HEK293 (cell line): ENCODE measurements at regions not wholly inside any gene's neighbourhood (a gene's known extent, or its start where the extent isn't known, plus 50 kb on each side); places are given as distances from the start of the nearest gene placed in this dataset.

ENCODE experiments used
- CTCF ChIA-PET: fragments of 350-600 bp; formaldehyde crosslinking; extraction: SDS; loops from one replicate; lab custom pipeline; 2021; ENCODE audit warnings: antibody characterized with exemption; lab: Yijun Ruan, JAX
- POLR2A ChIA-PET: fragments of 300-600 bp; formaldehyde crosslinking; extraction: SDS; loops from one replicate; lab custom pipeline; 2020; ENCODE audit warnings: antibody characterized with exemption, inconsistent platforms; lab: Yijun Ruan, JAX
- H3K27ac ChIP-seq: fragments of 200-500 bp; sonication (Bioruptor generic); 2 replicates; pipeline ENCODE4 v1.5.1; 2014; ENCODE audit warnings: low read depth, low read length, control low read depth, inconsistent platforms; ENCODE audit errors: extremely low read depth
- H3K36me3 ChIP-seq, 2 experiments: fragments of 200-500 bp in 1 of 2; sonication (Bioruptor generic) in 1 of 2; 1 replicate in 1 of 2; 2 replicates in 1 of 2; pipeline ENCODE4 v1.5.1; 2014 to 2017; ENCODE audit warnings: inconsistent platforms in 2 of 2, low read length in 2 of 2; ENCODE audit not compliant: control insufficient read depth in 2 of 2, insufficient read depth in 1 of 2
- H3K4me1 ChIP-seq: fragments of 200-500 bp; sonication (Bioruptor generic); 2 replicates; pipeline ENCODE4 v1.5.1; 2014; ENCODE audit warnings: mild to moderate bottlenecking, low read length, inconsistent platforms; ENCODE audit not compliant: control insufficient read depth, insufficient read depth
- H3K4me3 ChIP-seq: 2 replicates; pipeline ENCODE4 v1.5.1; 2011; ENCODE audit warnings: low read depth, mild to moderate bottlenecking, control low read depth, low read length, moderate library complexity
- H3K9me3 ChIP-seq: fragments of 200-500 bp; sonication (Bioruptor generic); 2 replicates; pipeline ENCODE4 v1.5.1; 2014; ENCODE audit warnings: low read depth, low read length, inconsistent platforms; ENCODE audit not compliant: control insufficient read depth, insufficient read depth
- BCL6B ChIP-seq: fragments of 450-650 bp; formaldehyde crosslinking; IDR thresholded peaks from 2 replicates; pipeline ENCODE4 v1.5.1; 2017; ENCODE audit warnings: missing biosample characterization, missing genetic modification characterization
- ELK4 ChIP-seq: IDR thresholded peaks from 2 replicates; pipeline ENCODE4 v1.6.1; 2011; ENCODE audit warnings: mild to moderate bottlenecking, low read depth, low read length, borderline replicate concordance
- HIC1 ChIP-seq: fragments of 450-650 bp; formaldehyde crosslinking; IDR thresholded peaks from 2 replicates; pipeline ENCODE4 v1.5.1; 2016; ENCODE audit warnings: missing biosample characterization, missing genetic modification characterization
- REST ChIP-seq: fragments of 450-650 bp; formaldehyde crosslinking; IDR thresholded peaks from 2 replicates; pipeline ENCODE4 v1.5.1; 2016; ENCODE audit warnings: missing biosample characterization, missing genetic modification characterization
- ZBTB10 ChIP-seq: fragments of 450-650 bp; formaldehyde crosslinking; IDR thresholded peaks from 2 replicates; pipeline ENCODE4 v1.5.1; 2016; ENCODE audit warnings: missing biosample characterization, missing genetic modification characterization
- ZBTB8A ChIP-seq: fragments of 450-650 bp; formaldehyde crosslinking; IDR thresholded peaks from 2 replicates; pipeline ENCODE4 v1.5.1; 2016; ENCODE audit warnings: missing biosample characterization, missing genetic modification characterization
- ZFP41 ChIP-seq: fragments of 450-650 bp; formaldehyde crosslinking; IDR thresholded peaks from 2 replicates; pipeline ENCODE4 v1.5.1; 2016; ENCODE audit warnings: missing biosample characterization, missing genetic modification characterization, borderline replicate concordance
- ZNF133 ChIP-seq: fragments of 450-650 bp; formaldehyde crosslinking; IDR thresholded peaks from 2 replicates; pipeline ENCODE4 v1.5.1; 2016; ENCODE audit warnings: missing biosample characterization, missing genetic modification characterization
- ZNF26 ChIP-seq: fragments of 450-650 bp; formaldehyde crosslinking; IDR thresholded peaks from 2 replicates; pipeline ENCODE4 v1.5.1; 2016; ENCODE audit warnings: missing biosample characterization, missing genetic modification characterization
- ZNF274 ChIP-seq, 2 experiments: fragments of 200-500 bp in 1 of 2; fragments of 450-650 bp in 1 of 2; sonication (Bioruptor generic) in 1 of 2; formaldehyde crosslinking in 1 of 2; IDR thresholded peaks; 2 replicates each; pipeline versions ENCODE4 v1.5.1 to v1.6.1; 2014 to 2016; ENCODE audit warnings: borderline replicate concordance in 1 of 2, inconsistent platforms in 1 of 2, low read length in 1 of 2, missing biosample characterization in 1 of 2, missing genetic modification characterization in 1 of 2
- ZNF391 ChIP-seq: fragments of 450-650 bp; formaldehyde crosslinking; IDR thresholded peaks from 2 replicates; pipeline ENCODE4 v1.5.1; 2016; ENCODE audit warnings: low read depth, missing biosample characterization, missing genetic modification characterization, borderline replicate concordance
- ZNF449 ChIP-seq: fragments of 450-650 bp; formaldehyde crosslinking; IDR thresholded peaks from 2 replicates; pipeline ENCODE4 v1.5.1; 2017; ENCODE audit warnings: missing biosample characterization, mild to moderate bottlenecking, missing genetic modification characterization, moderate library complexity
- ZNF558 ChIP-seq: fragments of 450-650 bp; formaldehyde crosslinking; IDR thresholded peaks from 2 replicates; pipeline ENCODE4 v1.5.1; 2016; ENCODE audit warnings: missing biosample characterization, missing genetic modification characterization
- ZNF585B ChIP-seq: fragments of 450-650 bp; formaldehyde crosslinking; IDR thresholded peaks from 2 replicates; pipeline ENCODE4 v1.5.1; 2016; ENCODE audit warnings: missing biosample characterization, missing genetic modification characterization
- ZNF692 ChIP-seq: fragments of 450-650 bp; formaldehyde crosslinking; IDR thresholded peaks from 2 replicates; pipeline ENCODE4 v1.5.1; 2016; ENCODE audit warnings: missing biosample characterization, missing genetic modification characterization
- ZSCAN16 ChIP-seq: fragments of 450-650 bp; formaldehyde crosslinking; IDR thresholded peaks from 2 replicates; pipeline ENCODE4 v1.5.1; 2016; ENCODE audit warnings: missing biosample characterization, missing genetic modification characterization

- Histone ChIP-seq H3K9me3 (no peaks in the 10 kb centered on the region), H3K36me3 (no peaks in the 10 kb centered on the region), H3K4me1 (no peaks in the 10 kb centered on the region), H3K4me3 (no peak overlapping the region), H3K27ac (no peak overlapping the region)
- no peak for TF ChIP-seq REST
- no peak for TF ChIP-seq ZNF585B (tag by site-specific recombination)
- no peak for TF ChIP-seq BCL6B (tag by site-specific recombination)
- TF ChIP-seq ZNF133 = no peak
- no peak for TF ChIP-seq ZBTB8A (tag by site-specific recombination)
- TF ChIP-seq ZNF558 = no peak
- no peak for TF ChIP-seq ZNF26 (tag by site-specific recombination)
- no peak for TF ChIP-seq ZBTB10
- ChIA-PET POLR2A (interaction anchor here (0.5 kb wide), 1 partner anchor 1158 kb away, joined by 3 read pairs; no protein-coding TSS in a partner anchor), CTCF (interaction anchor here (0.6 to 0.8 kb wide), 2 partner anchors 10 to 1207 kb away, joined by 3 read pairs; no protein-coding TSS in a partner anchor)
Observed at GRCh38 chr4:16302648-16303047, 76.4 kb upstream of the TAPT1 start.

GRCh38 chr4:16297003-16297402 lies 70.7 kb upstream of the TAPT1 start:
- H3K27ac ChIP-seq = no peak overlapping the region
- H3K4me1 ChIP-seq = no peaks in the 10 kb centered on the region
- no peaks in the 10 kb centered on the region for H3K9me3 ChIP-seq
- TF ChIP-seq ZSCAN16 (tag by site-specific recombination) = no peak
- no peak for TF ChIP-seq HIC1 (tag by site-specific recombination)
- no peak for TF ChIP-seq ZFP41 (tag by site-specific recombination)
- no peak for TF ChIP-seq ZNF585B (tag by site-specific recombination)
- no peak for TF ChIP-seq ZNF274 (IDR thresholded peaks at IDR 0.05; ENCODE audit: low read length)
- TF ChIP-seq ZNF274 (tag by site-specific recombination; IDR thresholded peaks at IDR 0.05; ENCODE audit: borderline replicate concordance) = no peak
- no peak for TF ChIP-seq ELK4
- TF ChIP-seq ZNF449 = no peak
- TF ChIP-seq ZNF692 (tag by site-specific recombination) = no peak
- TF ChIP-seq ZNF391 (tag by site-specific recombination) = no peak
- ChIA-PET POLR2A (no interaction called here), CTCF (interaction anchor here (1.6 kb wide), 1 partner anchor 146 kb away, joined by 3 read pairs; no protein-coding TSS in a partner anchor)
- H3K36me3 ChIP-seq = no peaks in the 10 kb centered on the region
- H3K4me3 ChIP-seq = no peak overlapping the region
